Effector CD4-positive, alpha-beta T cell (primary cell): ENCODE measurements at regions not wholly inside any gene's neighbourhood (a gene's known extent, or its start where the extent isn't known, plus 50 kb on each side); places are given as distances from the start of the nearest gene placed in this dataset.
"Not testable (repeated sequence)": the region's sequence is repeated elsewhere in the genome, so short reads cannot be mapped to it uniquely, and the experiment has no call there.

Source experiments
- DNase-seq: peaks from one replicate; pipeline ENCODE4 v3.0.0-alpha.2; 2020

- no peak for DNase-seq
These were observed 593.8 kb downstream of the SMARCA1 start for GRCh38 chrX:128929271-128930057.

- no peak for DNase-seq
These were observed 594.7 kb downstream of the SMARCA1 start for GRCh38 chrX:128928636-128929035.

- DNase-seq = no peak
These were observed 595.9 kb downstream of the SMARCA1 start for GRCh38 chrX:128927363-128927762.

GRCh38 chrX:128906753-128907152, 616.5 kb downstream of the SMARCA1 start:
- no peak for DNase-seq

GRCh38 chrX:128901018-128901417, 622.3 kb downstream of the SMARCA1 start:
- no peak for DNase-seq

GRCh38 chrX:128897621-128898020, 625.7 kb downstream of the SMARCA1 start:
- no peak for DNase-seq

- no peak for DNase-seq
These were observed 631.7 kb downstream of the SMARCA1 start for GRCh38 chrX:128891554-128891953.

GRCh38 chrX:128884430-128884829, 638.9 kb downstream of the SMARCA1 start:
- DNase-seq = no peak

- DNase-seq = no peak
These were observed 639.6 kb downstream of the SMARCA1 start for GRCh38 chrX:128883650-128884049.

- no peak for DNase-seq
These were observed 652.9 kb downstream of the SMARCA1 start for GRCh38 chrX:128870361-128870760.

- no peak for DNase-seq
These were observed 660.7 kb downstream of the SMARCA1 start for GRCh38 chrX:128862557-128862956.

GRCh38 chrX:128848374-128848773, 674.9 kb downstream of the SMARCA1 start:
- no peak for DNase-seq

- no peak for DNase-seq
These were observed 676.9 kb downstream of the SMARCA1 start for GRCh38 chrX:128846385-128846784.

- no peak for DNase-seq
These were observed 704.6 kb downstream of the SMARCA1 start for GRCh38 chrX:128818690-128819089.

GRCh38 chrX:128816919-128817318, 706.4 kb downstream of the SMARCA1 start:
- no peak for DNase-seq

- no peak for DNase-seq
These were observed 715.9 kb downstream of the SMARCA1 start for GRCh38 chrX:128807367-128807766.

- no peak for DNase-seq
These were observed 718.1 kb downstream of the SMARCA1 start for GRCh38 chrX:128805236-128805635.

GRCh38 chrX:128804828-128805227, 718.5 kb downstream of the SMARCA1 start:
- DNase-seq = no peak

GRCh38 chrX:128800138-128800537, 723.2 kb downstream of the SMARCA1 start:
- no peak for DNase-seq

- DNase-seq = not testable (repeated sequence)
These were observed 730.9 kb upstream of the ACTRT1 start for GRCh38 chrX:128783139-128783538.

GRCh38 chrX:128781506-128781905, 729.3 kb upstream of the ACTRT1 start:
- no peak for DNase-seq

GRCh38 chrX:128780934-128781333, 728.7 kb upstream of the ACTRT1 start:
- no peak for DNase-seq

- no peak for DNase-seq
These were observed 717.3 kb upstream of the ACTRT1 start for GRCh38 chrX:128769495-128769894.

- DNase-seq = no peak
These were observed 707.5 kb upstream of the ACTRT1 start for GRCh38 chrX:128759745-128760144.

- no peak for DNase-seq
These were observed 707.0 kb upstream of the ACTRT1 start for GRCh38 chrX:128759177-128759576.
